ENCODE measurements at regions not wholly inside any gene's neighbourhood (a gene's known extent, or its start where the extent isn't known, plus 50 kb on each side); places are given as distances from the start of the nearest gene placed in this dataset.
"Not testable (repeated sequence)": the region's sequence is repeated elsewhere in the genome, so short reads cannot be mapped to it uniquely, and the experiment has no call there.

GRCh38 chr12:90208379-90208778 is 499.7 kb upstream of the ATP2B1 start:
- H3K27me3 ChIP-seq (ENCODE audit: insufficient read depth, low read length); H3K4me3 ChIP-seq (ENCODE audit: low read depth, low read length); H3K27ac ChIP-seq (ENCODE audit: low read depth, low read length); H2AFZ ChIP-seq (ENCODE audit: low read length, unreplicated experiment); H3K36me3 ChIP-seq (ENCODE audit: insufficient read depth, low read length); H3K79me2 ChIP-seq (ENCODE audit: control insufficient read depth, insufficient read depth, low read length, unreplicated experiment); H3K4me1 ChIP-seq (ENCODE audit: control insufficient read depth, insufficient read depth, low read length, unreplicated experiment): not testable (repeated sequence)

- no peaks in the 10 kb centered on the region for H3K4me1 ChIP-seq (ENCODE audit: control insufficient read depth, insufficient read depth, low read length, unreplicated experiment)
- no peak overlapping the region for H2AFZ ChIP-seq (ENCODE audit: low read length, unreplicated experiment)
Observed at GRCh38 chr12:90207799-90208198, 499.2 kb upstream of the ATP2B1 start.

GRCh38 chr12:90205165-90205564 is 496.5 kb upstream of the ATP2B1 start:
- Histone ChIP-seq H3K36me3 (ENCODE audit: insufficient read depth, low read length) (no peaks in the 10 kb centered on the region), H3K79me2 (ENCODE audit: control insufficient read depth, insufficient read depth, low read length, unreplicated experiment) (no peaks in the 10 kb centered on the region), H3K27me3 (ENCODE audit: insufficient read depth, low read length) (no peaks in the 10 kb centered on the region), H2AFZ (ENCODE audit: low read length, unreplicated experiment) (no peak overlapping the region), H3K27ac (ENCODE audit: low read depth, low read length) (no peak overlapping the region), H3K4me1 (ENCODE audit: control insufficient read depth, insufficient read depth, low read length, unreplicated experiment) (no peaks in the 10 kb centered on the region), H3K4me3 (ENCODE audit: low read depth, low read length) (no peak overlapping the region)

More at GRCh38 chr12:90207799-90208198, 499.2 kb upstream of the ATP2B1 start:
- H3K79me2 ChIP-seq (ENCODE audit: control insufficient read depth, insufficient read depth, low read length, unreplicated experiment): no peaks in the 10 kb centered on the region
- no peaks in the 10 kb centered on the region for H3K36me3 ChIP-seq (ENCODE audit: insufficient read depth, low read length)
- no peaks in the 10 kb centered on the region for H3K27me3 ChIP-seq (ENCODE audit: insufficient read depth, low read length)
- H3K4me3 ChIP-seq (ENCODE audit: low read depth, low read length): no peak overlapping the region
- no peak overlapping the region for H3K27ac ChIP-seq (ENCODE audit: low read depth, low read length)

- Histone ChIP-seq H3K4me3 (ENCODE audit: low read depth, low read length) (no peak overlapping the region), H3K79me2 (ENCODE audit: control insufficient read depth, insufficient read depth, low read length, unreplicated experiment) (no peaks in the 10 kb centered on the region), H3K36me3 (ENCODE audit: insufficient read depth, low read length) (no peaks in the 10 kb centered on the region), H3K4me1 (ENCODE audit: control insufficient read depth, insufficient read depth, low read length, unreplicated experiment) (no peaks in the 10 kb centered on the region), H2AFZ (ENCODE audit: low read length, unreplicated experiment) (no peak overlapping the region), H3K27me3 (ENCODE audit: insufficient read depth, low read length) (no peaks in the 10 kb centered on the region), H3K27ac (ENCODE audit: low read depth, low read length) (no peak overlapping the region)
Observed at GRCh38 chr12:90203556-90203955, 494.9 kb upstream of the ATP2B1 start.

GRCh38 chr12:90199006-90199405 is 490.4 kb upstream of the ATP2B1 start:
- Histone ChIP-seq H3K36me3 (ENCODE audit: insufficient read depth, low read length) (no peaks in the 10 kb centered on the region), H3K4me3 (ENCODE audit: low read depth, low read length) (no peak overlapping the region), H3K4me1 (ENCODE audit: control insufficient read depth, insufficient read depth, low read length, unreplicated experiment) (no peaks in the 10 kb centered on the region), H3K79me2 (ENCODE audit: control insufficient read depth, insufficient read depth, low read length, unreplicated experiment) (no peaks in the 10 kb centered on the region), H3K27me3 (ENCODE audit: insufficient read depth, low read length) (no peaks in the 10 kb centered on the region), H2AFZ (ENCODE audit: low read length, unreplicated experiment) (no peak overlapping the region), H3K27ac (ENCODE audit: low read depth, low read length) (no peak overlapping the region)

GRCh38 chr12:90193500-90193899 is 484.9 kb upstream of the ATP2B1 start:
- H3K79me2 ChIP-seq (ENCODE audit: control insufficient read depth, insufficient read depth, low read length, unreplicated experiment): no peaks in the 10 kb centered on the region
- H2AFZ ChIP-seq (ENCODE audit: low read length, unreplicated experiment): no peak overlapping the region
- H3K4me1 ChIP-seq (ENCODE audit: control insufficient read depth, insufficient read depth, low read length, unreplicated experiment): no peaks in the 10 kb centered on the region
- H3K27ac ChIP-seq (ENCODE audit: low read depth, low read length): no peak overlapping the region
- H3K36me3 ChIP-seq (ENCODE audit: insufficient read depth, low read length): no peaks in the 10 kb centered on the region
- no peaks in the 10 kb centered on the region for H3K27me3 ChIP-seq (ENCODE audit: insufficient read depth, low read length)
- no peak overlapping the region for H3K4me3 ChIP-seq (ENCODE audit: low read depth, low read length)

- Histone ChIP-seq H3K27me3 (ENCODE audit: insufficient read depth, low read length) (no peaks in the 10 kb centered on the region), H2AFZ (ENCODE audit: low read length, unreplicated experiment) (no peak overlapping the region), H3K36me3 (ENCODE audit: insufficient read depth, low read length) (no peaks in the 10 kb centered on the region), H3K27ac (ENCODE audit: low read depth, low read length) (no peak overlapping the region), H3K79me2 (ENCODE audit: control insufficient read depth, insufficient read depth, low read length, unreplicated experiment) (no peaks in the 10 kb centered on the region), H3K4me1 (ENCODE audit: control insufficient read depth, insufficient read depth, low read length, unreplicated experiment) (no peaks in the 10 kb centered on the region), H3K4me3 (ENCODE audit: low read depth, low read length) (no peak overlapping the region)
Observed at GRCh38 chr12:90188857-90189256, 480.2 kb upstream of the ATP2B1 start.

- Histone ChIP-seq H3K27ac (ENCODE audit: low read depth, low read length) (no peak overlapping the region), H3K27me3 (ENCODE audit: insufficient read depth, low read length) (no peaks in the 10 kb centered on the region), H3K4me1 (ENCODE audit: control insufficient read depth, insufficient read depth, low read length, unreplicated experiment) (no peaks in the 10 kb centered on the region), H3K36me3 (ENCODE audit: insufficient read depth, low read length) (no peaks in the 10 kb centered on the region; the same call in 1 of the 2 replicates), H3K4me3 (ENCODE audit: low read depth, low read length) (no peak overlapping the region), H2AFZ (ENCODE audit: low read length, unreplicated experiment) (no peak overlapping the region), H3K79me2 (ENCODE audit: control insufficient read depth, insufficient read depth, low read length, unreplicated experiment) (no peaks in the 10 kb centered on the region)
Observed at GRCh38 chr12:90183201-90183600, 474.6 kb upstream of the ATP2B1 start.

GRCh38 chr12:90181216-90181615 is 472.6 kb upstream of the ATP2B1 start:
- no peak overlapping the region for H3K4me3 ChIP-seq (ENCODE audit: low read depth, low read length)
- no peaks in the 10 kb centered on the region for H3K79me2 ChIP-seq (ENCODE audit: control insufficient read depth, insufficient read depth, low read length, unreplicated experiment)
- H2AFZ ChIP-seq (ENCODE audit: low read length, unreplicated experiment): no peak overlapping the region
- H3K27ac ChIP-seq (ENCODE audit: low read depth, low read length): no peak overlapping the region
- no peaks in the 10 kb centered on the region for H3K4me1 ChIP-seq (ENCODE audit: control insufficient read depth, insufficient read depth, low read length, unreplicated experiment)
- H3K36me3 ChIP-seq (ENCODE audit: insufficient read depth, low read length): no peaks in the 10 kb centered on the region; the same call in 1 of the 2 replicates
- no peaks in the 10 kb centered on the region for H3K27me3 ChIP-seq (ENCODE audit: insufficient read depth, low read length)

- no peaks in the 10 kb centered on the region for H3K36me3 ChIP-seq (ENCODE audit: insufficient read depth, low read length)
- no peak overlapping the region for H3K4me3 ChIP-seq (ENCODE audit: low read depth, low read length)
- no peaks in the 10 kb centered on the region for H3K79me2 ChIP-seq (ENCODE audit: control insufficient read depth, insufficient read depth, low read length, unreplicated experiment)
- no peak overlapping the region for H3K27ac ChIP-seq (ENCODE audit: low read depth, low read length)
- no peaks in the 10 kb centered on the region for H3K4me1 ChIP-seq (ENCODE audit: control insufficient read depth, insufficient read depth, low read length, unreplicated experiment)
- no peaks in the 10 kb centered on the region for H3K27me3 ChIP-seq (ENCODE audit: insufficient read depth, low read length)
- H2AFZ ChIP-seq (ENCODE audit: low read length, unreplicated experiment): no peak overlapping the region
Observed at GRCh38 chr12:90174956-90175355, 466.3 kb upstream of the ATP2B1 start.

GRCh38 chr12:90174198-90174510 is 465.5 kb upstream of the ATP2B1 start:
- H3K79me2 ChIP-seq (ENCODE audit: control insufficient read depth, insufficient read depth, low read length, unreplicated experiment): no peaks in the 10 kb centered on the region
- H3K4me3 ChIP-seq (ENCODE audit: low read depth, low read length): no peak overlapping the region
- H3K27ac ChIP-seq (ENCODE audit: low read depth, low read length): no peak overlapping the region
- H3K27me3 ChIP-seq (ENCODE audit: insufficient read depth, low read length): no peaks in the 10 kb centered on the region
- H2AFZ ChIP-seq (ENCODE audit: low read length, unreplicated experiment): no peak overlapping the region
- H3K36me3 ChIP-seq (ENCODE audit: insufficient read depth, low read length): no peaks in the 10 kb centered on the region
- no peaks in the 10 kb centered on the region for H3K4me1 ChIP-seq (ENCODE audit: control insufficient read depth, insufficient read depth, low read length, unreplicated experiment)
